Stimulated activated CD4-positive, alpha-beta T cell treated with anti-CD3 and anti-CD28 coated beads, Interleukin-12 subunit alpha, Interleukin-12 subunit beta, amount 100 ng/mL, for 4 hours (primary cell): ENCODE measurements at regions not wholly inside any gene's neighbourhood (a gene's known extent, or its start where the extent isn't known, plus 50 kb on each side); places are given as distances from the start of the nearest gene placed in this dataset.

Experiments
- DNase-seq: peaks from one replicate; pipeline ENCODE4 v3.0.0-alpha.2; 2020

DNA sequence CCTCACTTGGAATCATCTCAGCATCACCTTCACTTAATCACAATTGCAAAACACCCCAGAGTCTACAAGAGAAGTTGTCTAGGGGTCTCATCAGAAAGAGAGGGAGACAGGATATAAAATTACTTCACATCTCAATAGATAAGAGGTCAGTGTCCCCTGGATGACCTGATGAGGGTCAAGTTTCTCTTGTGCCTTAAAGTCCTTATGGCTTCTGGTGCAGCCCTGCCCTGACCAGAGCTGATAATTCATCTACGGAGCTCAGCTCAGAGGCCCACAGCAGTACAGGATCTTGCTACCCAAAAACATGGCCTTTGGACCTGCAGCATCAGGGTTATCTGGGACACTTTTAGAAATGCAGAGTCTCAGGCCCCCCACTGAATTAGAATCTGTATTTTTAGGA lies 111.1 kb upstream of the GLI3 start:
- no peak for DNase-seq

DNA sequence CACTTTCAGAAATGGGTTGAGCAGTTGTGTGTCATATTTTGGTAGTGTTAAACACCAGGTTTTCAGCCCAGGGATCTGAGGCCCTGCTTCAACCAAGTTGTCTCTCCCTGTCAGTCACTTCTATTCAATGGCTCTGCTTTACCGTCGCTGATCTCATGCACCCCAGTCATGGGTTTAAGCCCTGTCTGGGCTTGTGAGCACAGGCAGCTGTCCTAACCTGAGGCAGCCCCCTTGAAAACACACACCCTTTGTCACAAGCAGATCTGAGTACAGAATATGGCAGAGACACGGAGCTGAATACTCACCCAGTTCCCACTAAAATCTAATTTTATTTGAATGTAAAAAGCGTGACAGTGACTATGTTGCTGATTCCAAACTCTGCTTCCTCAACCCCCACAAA lies 110.6 kb upstream of the GLI3 start:
- no peak for DNase-seq

DNA sequence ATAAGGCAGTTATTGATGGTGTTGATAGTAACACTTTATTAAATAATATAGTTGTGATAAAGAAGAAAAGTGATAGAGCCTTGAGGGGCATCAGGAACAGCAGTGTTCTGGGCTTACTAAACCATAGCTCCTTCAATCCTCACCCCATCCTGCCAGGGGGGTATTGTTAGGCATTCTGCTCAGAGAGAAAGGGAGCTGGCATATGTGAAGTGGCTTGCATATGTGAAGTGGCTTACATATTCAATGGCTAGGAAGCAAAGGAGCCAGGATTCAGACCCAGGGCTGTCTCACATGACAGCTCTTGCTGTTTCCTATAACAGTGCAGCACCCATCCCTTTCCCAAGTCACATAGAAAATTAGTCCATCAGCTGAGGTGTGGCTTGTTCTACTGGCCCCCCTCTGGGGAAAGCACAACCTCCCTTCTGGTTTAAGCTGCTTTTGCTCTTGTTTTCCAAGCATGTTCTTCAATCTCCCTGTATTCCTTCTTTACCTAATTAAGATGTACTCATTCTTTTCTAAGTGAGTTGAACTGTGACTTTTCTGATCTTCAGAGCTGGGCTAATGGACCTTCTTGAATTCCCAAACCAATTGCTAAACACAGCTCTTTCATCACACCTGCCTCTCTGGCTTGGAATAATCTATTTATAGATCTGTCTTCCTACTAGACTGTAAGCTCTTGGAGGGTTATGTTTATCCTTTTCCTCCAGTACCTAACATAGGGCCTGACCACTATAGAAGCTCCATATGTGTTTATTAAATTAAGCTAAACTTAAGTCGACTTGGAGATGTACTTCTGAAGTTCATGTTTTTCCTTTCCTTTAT lies 108.7 kb upstream of the GLI3 start:
- DNase-seq, result no peak

DNA sequence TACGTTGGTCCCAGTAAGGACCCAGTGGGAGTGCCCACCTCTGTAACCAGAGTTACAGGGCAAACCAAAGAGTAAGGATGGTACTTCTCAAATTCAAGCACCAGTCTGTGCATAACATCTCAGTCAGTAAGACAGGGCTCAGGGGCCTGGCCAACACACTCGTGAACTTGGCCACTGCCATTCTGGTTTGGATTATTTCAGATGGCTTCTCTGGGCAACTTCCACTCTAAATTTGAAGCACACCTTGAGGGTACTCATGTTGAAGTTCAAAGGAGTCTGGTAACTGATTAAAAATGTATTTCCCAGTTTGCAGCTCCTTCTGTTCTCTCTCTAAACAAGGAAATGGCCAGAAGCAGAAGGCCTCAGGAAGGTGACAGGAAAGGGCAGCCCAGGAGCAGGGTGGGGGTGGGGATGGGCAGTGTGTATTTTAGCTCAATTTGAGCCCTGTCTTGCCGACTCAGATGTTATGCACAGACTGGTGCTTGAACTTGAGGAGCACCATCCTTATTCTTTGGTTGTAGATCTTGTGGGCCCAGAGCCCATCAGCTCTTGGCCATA lies 107.3 kb upstream of the GLI3 start:
- DNase-seq, result no peak

DNA sequence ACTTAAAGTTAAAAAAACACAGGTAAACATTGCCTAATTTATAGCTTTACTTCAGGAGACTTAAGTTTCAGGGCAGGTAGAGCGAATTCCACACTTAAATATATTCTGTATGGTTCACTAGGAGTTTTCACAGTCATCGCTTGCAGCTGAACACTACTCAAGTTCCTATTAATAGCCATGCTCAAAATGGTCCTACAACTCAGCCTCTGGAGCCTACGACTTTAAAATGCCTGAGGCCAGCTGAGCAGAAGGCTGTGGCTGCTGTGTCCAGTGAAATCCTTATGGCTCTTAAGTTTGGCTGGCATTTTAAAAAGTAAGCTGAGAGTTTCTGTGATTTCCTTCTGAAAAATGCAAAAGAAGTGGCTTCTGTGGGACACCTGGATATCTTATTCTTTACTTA lies 105.4 kb upstream of the GLI3 start:
- no peak for DNase-seq

DNA sequence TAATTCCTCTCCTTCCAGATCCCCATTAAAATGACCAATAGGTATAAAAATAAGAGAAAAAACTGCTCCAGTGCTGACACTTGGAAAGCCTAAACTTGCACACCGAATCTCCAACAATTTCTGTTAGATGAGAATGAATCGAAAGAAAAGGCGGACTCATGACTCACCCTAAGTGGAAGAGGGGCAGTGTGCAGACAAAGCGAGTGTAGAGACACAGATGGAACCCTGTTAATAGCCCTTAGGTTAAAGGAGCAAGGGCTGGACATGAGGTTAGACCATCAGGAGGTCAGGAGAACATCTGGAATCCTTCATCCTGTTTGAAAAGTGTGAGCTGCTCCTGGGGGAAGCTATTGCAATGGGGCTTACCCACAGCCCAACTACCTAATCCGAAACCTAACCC lies 103.4 kb upstream of the GLI3 start:
- DNase-seq, result no peak

DNA sequence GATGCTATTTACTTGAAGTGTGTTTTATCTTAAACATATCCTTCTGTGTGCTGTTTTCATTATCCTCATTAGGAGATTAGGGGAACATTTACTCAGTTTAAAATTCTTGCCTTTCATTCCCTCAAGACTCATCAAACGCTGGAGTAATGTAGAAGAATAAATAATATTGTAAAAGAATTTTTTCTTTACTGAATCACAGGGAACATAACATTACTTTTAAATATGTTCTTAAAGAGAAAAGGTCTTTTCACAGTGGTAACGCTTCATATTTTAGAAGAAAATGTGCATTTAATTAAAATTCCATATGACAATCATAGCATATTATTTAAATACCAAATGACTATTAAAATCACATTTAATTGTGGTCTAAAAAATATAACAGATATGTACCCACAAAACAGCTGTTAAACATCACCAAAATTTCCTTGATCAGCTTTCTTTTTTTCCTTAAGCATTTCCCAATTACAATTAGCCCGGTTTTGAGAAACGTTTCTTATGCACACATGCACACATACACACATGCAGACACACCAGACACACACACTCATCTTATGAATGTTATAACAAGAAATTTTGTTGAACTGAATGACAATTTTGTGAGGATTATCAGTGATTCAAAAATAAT lies 102.0 kb upstream of the GLI3 start:
- no peak for DNase-seq

DNA sequence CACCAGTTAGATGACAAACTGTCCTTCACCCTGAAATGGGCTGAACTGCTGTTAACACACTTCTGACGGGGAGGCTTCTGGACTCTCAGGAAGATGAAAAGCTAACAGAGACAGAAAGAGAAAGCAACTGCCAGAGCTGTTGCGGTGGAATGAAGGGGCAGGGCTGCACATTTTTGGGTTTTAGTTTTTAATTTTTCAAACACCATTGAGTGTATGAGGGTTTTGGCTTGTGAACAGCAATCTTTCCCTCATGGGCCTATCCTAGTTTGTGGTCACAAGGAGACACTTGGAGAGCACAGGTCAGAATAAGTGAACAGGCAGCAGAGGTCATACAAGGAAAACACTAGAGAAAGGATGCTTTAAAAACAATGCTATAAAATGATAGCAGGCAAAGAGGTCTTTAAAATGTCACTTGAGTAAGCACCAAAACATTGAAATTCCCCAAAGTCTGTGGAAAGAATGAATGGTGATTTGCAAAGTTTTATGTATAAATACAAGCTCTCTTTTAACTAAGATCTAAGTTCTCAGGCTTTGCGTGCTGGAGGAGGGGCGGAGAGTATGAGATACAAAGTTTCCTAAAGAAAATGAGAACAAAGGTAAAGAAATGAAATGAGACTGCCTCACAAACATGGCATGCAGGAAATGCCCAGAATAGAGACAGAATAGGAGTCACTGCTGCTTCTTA lies 101.4 kb upstream of the GLI3 start:
- no peak for DNase-seq

DNA sequence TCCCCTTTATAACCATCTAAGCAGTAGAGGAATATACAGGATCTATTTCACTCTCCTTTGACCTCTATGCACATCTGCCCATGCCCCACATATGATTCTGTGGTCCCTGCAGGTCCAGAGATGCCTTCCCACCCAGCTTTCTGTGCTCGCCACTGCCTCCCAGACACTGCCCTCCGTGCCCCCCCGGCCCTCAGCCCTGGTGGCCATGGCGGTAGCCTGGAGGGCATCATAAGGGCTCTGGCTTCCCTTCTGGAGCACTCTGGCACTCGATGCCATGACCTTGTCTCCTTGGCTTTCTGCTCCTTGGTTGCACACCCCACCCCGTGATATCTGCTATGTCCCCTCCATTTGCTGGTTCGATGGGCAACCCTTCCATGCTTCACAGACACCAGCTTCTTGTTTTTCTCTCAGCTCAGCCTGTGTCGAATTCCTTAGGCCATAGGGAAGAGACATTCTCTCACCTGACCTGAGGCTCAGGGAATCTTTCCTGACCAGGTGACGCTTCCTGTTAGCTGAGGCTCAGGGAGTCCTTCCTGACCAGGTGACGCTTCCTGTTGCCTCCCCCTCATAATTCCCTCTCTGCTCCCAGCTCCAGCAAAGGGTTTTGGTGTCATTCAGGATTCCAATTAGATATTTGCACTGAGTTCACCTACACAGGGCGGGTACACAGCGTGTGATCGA lies 100.4 kb upstream of the GLI3 start:
- no peak for DNase-seq

DNA sequence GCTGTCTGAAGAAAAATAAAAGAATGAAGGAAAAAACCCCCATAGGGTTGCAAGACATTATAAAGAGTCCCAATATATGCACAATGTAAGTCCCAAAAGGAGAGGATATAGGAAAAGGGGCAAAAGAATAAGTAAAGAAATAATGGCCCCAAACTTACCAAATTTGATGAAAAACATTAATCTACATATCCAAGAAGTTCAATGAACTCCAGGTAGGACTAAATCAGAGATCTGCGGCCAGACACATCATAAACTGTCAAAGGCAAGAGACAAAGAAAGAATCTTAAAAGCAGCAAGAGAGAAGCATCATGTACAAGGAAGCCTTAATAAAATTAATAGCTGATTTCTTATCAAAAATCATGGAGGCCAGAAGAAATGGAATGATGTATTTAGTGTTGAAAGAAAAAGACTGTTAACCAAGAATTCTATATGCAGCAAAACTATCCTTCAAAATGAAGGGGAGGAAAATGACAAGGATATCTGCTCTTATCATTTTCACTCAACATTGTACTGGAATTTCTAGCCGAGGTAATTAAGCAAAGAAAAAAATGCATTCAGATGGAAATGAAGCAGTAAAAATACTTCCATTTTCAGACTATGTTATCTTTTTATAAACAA lies 95.7 kb upstream of the GLI3 start:
- no peak for DNase-seq

DNA sequence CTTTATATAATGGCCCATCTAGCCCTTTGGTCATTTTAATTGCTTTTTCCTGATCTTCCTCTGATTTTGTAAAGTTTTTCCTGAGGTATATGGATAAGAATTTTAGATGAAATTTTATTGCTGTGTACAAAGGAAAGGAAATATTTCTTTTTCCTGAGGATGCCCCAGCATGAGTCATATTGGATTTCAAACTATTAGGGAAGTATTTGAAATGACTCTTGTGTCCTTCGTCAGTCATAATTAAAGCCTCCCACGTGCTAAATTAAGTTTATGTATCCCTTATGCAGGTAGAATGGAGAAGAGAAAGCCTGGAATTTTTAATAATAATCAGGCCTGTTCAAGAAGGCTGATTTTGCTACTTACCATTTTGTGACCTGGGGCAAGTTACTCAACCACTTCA lies 82.6 kb upstream of the GLI3 start:
- DNase-seq, result no peak

DNA sequence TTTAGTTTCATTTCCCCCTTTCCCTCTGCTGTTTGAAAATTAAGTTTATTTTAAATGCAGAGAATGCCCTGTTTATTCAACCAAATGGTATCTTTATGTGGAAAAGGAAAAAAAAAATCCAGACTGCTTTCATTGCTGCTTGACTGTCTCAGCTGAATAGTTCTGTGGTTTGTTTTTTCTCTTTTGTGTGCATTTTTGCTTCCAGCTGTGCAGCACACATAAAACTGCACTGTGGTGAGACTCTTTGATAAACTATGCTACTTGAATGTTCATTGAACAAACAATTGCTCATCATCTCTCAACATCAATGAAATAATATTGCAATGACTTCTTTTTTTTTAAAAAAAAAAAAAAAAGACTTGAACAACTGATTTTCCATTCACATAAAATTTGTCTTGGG lies 78.6 kb upstream of the GLI3 start:
- DNase-seq, result no peak

DNA sequence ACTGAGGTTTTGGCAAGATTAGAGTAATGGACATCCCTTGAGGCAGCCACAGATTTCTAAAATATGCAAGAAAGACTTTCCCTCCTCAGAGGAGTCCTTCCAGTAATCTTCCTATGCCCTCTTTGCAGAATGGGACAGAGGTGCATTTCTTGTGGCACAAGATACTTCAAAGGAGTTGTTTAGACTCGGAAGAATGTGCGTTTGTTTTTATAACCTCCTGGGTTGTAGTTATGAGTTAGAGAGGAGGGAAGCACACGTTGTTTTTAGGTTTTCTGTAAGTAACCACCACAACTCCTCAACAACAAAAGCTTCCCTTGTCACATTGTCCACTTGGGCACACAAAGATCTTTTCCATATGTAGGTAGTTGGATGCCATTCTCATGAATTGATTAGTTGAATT lies 78.1 kb upstream of the GLI3 start:
- no peak for DNase-seq

DNA sequence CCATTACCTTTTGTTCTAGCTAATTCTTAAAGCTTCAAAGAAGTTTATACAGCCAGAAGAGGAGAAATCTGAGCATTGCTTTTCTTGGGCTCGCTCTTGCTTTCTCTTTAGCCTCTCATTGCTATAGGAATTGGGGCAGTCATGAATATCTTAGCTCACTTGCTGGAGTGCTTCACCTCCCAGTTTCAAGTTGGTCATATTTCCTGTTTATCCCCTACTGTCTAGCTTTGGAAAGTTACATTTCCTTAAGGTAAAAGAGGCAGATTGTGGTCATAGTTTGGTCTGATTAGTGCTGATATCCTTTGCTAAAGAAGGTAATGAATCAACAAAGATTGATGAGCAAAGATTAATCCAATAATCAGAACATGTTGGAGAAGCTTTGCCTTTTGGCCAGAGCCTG lies 77.7 kb upstream of the GLI3 start:
- DNase-seq, result no peak

DNA sequence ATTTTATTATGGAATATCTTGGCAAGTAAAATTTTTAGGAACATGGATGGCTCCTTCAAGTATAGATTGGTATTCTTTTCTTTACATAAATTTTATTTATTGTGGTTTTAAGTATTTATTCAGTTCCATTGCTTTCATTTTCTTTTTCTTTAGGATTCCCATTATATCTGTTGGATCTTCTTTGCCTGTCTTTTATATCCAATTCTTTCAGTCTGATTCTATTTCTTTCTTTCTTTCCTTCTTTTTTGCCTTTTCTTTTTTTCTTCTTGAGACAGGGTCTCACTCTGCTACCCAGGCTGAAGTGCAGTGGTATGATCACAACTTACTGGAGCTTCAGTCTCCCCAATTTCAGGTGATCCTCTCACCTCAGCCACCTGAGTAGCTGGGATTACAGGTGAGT lies 74.2 kb upstream of the GLI3 start:
- no peak for DNase-seq

DNA sequence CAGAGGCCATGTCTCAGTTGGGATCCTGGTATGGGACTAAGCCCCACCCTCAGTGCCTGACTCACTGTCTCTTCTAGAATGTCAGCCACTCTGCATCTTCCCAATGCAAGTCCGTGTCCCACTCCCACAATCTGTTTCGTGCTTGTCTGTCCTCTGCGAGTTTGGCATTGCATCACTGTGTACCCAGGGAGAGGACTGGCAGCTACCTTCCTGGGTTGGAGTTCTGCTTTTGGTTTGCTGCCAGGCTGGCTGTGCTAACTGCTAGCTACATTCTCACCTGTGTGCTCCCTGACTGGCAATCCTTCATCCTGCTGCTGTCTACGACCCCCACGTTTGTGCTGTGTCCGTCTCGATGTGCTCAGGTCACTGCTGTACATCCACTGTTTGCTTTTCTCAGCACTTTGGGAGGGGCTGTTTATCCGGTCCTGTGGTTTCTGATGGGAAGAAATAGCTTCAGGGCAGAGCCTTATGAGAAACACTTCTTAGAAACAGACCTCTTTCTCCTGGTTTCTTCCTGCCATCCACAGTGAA lies 56.0 kb upstream of the GLI3 start:
- DNase-seq, result no peak

DNA sequence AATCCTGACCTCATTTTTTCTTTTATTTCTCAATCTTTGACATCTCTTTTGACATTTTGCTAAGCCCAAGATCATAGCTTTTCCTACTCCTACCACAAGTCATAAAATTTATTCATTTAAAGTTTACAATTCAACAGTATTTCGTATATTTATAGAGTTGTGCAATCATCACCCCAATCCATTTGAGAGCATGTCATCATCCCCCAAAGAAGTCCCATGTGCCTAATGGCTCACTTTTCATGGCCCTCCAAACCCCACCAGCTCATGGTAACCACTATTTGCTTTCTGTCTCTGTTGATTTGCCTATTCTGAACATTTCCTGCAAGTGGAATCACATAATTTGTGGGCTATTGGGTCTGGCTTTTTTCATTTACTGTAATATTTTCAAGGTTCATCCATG lies 52.5 kb upstream of the GLI3 start:
- DNase-seq, result no peak
